ENCODE measurements at regions not wholly inside any gene's neighbourhood (a gene's known extent, or its start where the extent isn't known, plus 50 kb on each side); places are given as distances from the start of the nearest gene placed in this dataset.

- Histone ChIP-seq H3K9me3 (no peaks in the 10 kb centered on the region), H3K9me2 (no peaks in the 10 kb centered on the region), H3K79me2 (ENCODE audit: insufficient read depth) (no peaks in the 10 kb centered on the region), H3K4me2 (no peak overlapping the region), H4K20me1 (ENCODE audit: insufficient read depth) (no peaks in the 10 kb centered on the region), H3K4me3 (ENCODE audit: low read depth in 2 of 2, low read length in 1 of 2) (no peak overlapping the region), H3K27ac (ENCODE audit: low read depth in 2 of 2, low read length in 1 of 2) (no peak overlapping the region), H3K9ac (no peak overlapping the region), H3K4me1 (ENCODE audit: control insufficient read depth in 1 of 2, insufficient read depth in 2 of 2, low read depth in 1 of 2, low read length in 1 of 2) (no peaks in the 10 kb centered on the region; a peak in 1 of 4 replicates), H3K27me3 (ENCODE audit: insufficient read depth) (no peaks in the 10 kb centered on the region), H3F3A (replicated peaks; ENCODE audit: insufficient read depth) (no peaks in the 10 kb centered on the region), H2AFZ (ENCODE audit: low read depth) (no peak overlapping the region), H3K36me3 (replicated peaks in 1 of 2; ENCODE audit: control insufficient read depth in 1 of 2, insufficient read depth in 2 of 2, low read length in 1 of 2) (no peaks in the 10 kb centered on the region)
- no peak for TF ChIP-seq FOSL2 (IDR thresholded peaks at IDR 0.05; ENCODE audit: borderline replicate concordance, low read depth)
- TF ChIP-seq, protein P1, sequence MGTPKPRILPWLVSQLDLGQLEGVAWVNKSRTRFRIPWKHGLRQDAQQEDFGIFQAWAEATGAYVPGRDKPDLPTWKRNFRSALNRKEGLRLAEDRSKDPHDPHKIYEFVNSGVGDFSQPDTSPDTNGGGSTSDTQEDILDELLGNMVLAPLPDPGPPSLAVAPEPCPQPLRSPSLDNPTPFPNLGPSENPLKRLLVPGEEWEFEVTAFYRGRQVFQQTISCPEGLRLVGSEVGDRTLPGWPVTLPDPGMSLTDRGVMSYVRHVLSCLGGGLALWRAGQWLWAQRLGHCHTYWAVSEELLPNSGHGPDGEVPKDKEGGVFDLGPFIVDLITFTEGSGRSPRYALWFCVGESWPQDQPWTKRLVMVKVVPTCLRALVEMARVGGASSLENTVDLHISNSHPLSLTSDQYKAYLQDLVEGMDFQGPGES (IDR thresholded peaks at IDR 0.05; ENCODE audit: low read depth, low read length) = no peak
- TF ChIP-seq TCF12 (IDR thresholded peaks at IDR 0.05) = no peak
- no peak for TF ChIP-seq POLR2AphosphoS5 (IDR thresholded peaks at IDR 0.05; ENCODE audit: low read depth, low read length)
- TF ChIP-seq USF2 (IDR thresholded peaks at IDR 0.05; ENCODE audit: borderline replicate concordance, low read depth, low read length) = no peak
- no peak for TF ChIP-seq NRF1 (IDR thresholded peaks at IDR 0.05; ENCODE audit: low read depth, low read length)
- no peak for TF ChIP-seq TAF1 (IDR thresholded peaks at IDR 0.05; ENCODE audit: borderline replicate concordance, low read depth, low read length)
- TF ChIP-seq REST (IDR thresholded peaks at IDR 0.05; ENCODE audit: low read depth, low read length) = no peak
- no peak for TF ChIP-seq TEAD4 (IDR thresholded peaks at IDR 0.05; ENCODE audit: borderline replicate concordance, insufficient read depth)
- TF ChIP-seq SMC3 (IDR thresholded peaks at IDR 0.05; ENCODE audit: low read depth, low read length) = no peak
- CTCF ChIA-PET = no interaction called here
- no peak for DNase-seq
- WGBS (ENCODE audit: low lambda C conversion rate) = 62% methylated on average over 7 of the region's 7 CpGs
- POLR2A ChIA-PET = no interaction called here
These were observed 164.1 kb upstream of the MAP2 start for GRCh38 chr2:209259767-209260166.

GRCh38 chr2:209260281-209260680, 163.6 kb upstream of the MAP2 start:
- Histone ChIP-seq H3K4me2 (no peak overlapping the region), H3K9me2 (no peaks in the 10 kb centered on the region), H3K79me2 (ENCODE audit: insufficient read depth) (no peaks in the 10 kb centered on the region), H4K20me1 (ENCODE audit: insufficient read depth) (no peaks in the 10 kb centered on the region), H3F3A (replicated peaks; ENCODE audit: insufficient read depth) (no peaks in the 10 kb centered on the region), H3K27me3 (ENCODE audit: insufficient read depth) (no peaks in the 10 kb centered on the region), H3K9me3 (no peaks in the 10 kb centered on the region), H2AFZ (ENCODE audit: low read depth) (no peak overlapping the region), H3K27ac (ENCODE audit: low read depth in 2 of 2, low read length in 1 of 2) (no peak overlapping the region), H3K4me3 (ENCODE audit: low read depth in 2 of 2, low read length in 1 of 2) (no peak overlapping the region), H3K4me1 (ENCODE audit: control insufficient read depth in 1 of 2, insufficient read depth in 2 of 2, low read depth in 1 of 2, low read length in 1 of 2) (no peaks in the 10 kb centered on the region; a peak in 1 of 4 replicates), H3K9ac (no peak overlapping the region), H3K36me3 (replicated peaks in 1 of 2; ENCODE audit: control insufficient read depth in 1 of 2, insufficient read depth in 2 of 2, low read length in 1 of 2) (no peaks in the 10 kb centered on the region)
- ChIA-PET POLR2A (no interaction called here), CTCF (interaction anchor here (0.7 kb wide), 1 partner anchor 935 kb away, joined by 3 read pairs; no protein-coding TSS in a partner anchor)
- WGBS (ENCODE audit: low lambda C conversion rate) = 77% methylated on average over 5 of the region's 5 CpGs
- DNase-seq = no peak
- TF ChIP-seq FOSL2 (IDR thresholded peaks at IDR 0.05; ENCODE audit: borderline replicate concordance, low read depth) (no peak), NRF1 (IDR thresholded peaks at IDR 0.05; ENCODE audit: low read depth, low read length) (no peak), EZH2phosphoT487 (IDR thresholded peaks at IDR 0.05; ENCODE audit: borderline replicate concordance, low read depth) (no peak), RCOR1 (IDR thresholded peaks at IDR 0.05; ENCODE audit: low read length) (no peak), PBX3 (IDR thresholded peaks at IDR 0.05) (no peak), RAD21 (IDR thresholded peaks at IDR 0.05; ENCODE audit: low read length) (no peak), POLR2AphosphoS5 (IDR thresholded peaks at IDR 0.05; ENCODE audit: low read depth, low read length) (no peak), NFIC (IDR thresholded peaks at IDR 0.05; ENCODE audit: borderline replicate concordance) (no peak), FOXJ3 (CRISPR knock-in tag; IDR thresholded peaks at IDR 0.05) (no peak)
- TF ChIP-seq, protein P2, sequence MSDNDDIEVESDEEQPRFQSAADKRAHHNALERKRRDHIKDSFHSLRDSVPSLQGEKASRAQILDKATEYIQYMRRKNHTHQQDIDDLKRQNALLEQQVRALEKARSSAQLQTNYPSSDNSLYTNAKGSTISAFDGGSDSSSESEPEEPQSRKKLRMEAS (IDR thresholded peaks at IDR 0.05; ENCODE audit: low read depth) = no peak
- TF ChIP-seq, protein P3, sequence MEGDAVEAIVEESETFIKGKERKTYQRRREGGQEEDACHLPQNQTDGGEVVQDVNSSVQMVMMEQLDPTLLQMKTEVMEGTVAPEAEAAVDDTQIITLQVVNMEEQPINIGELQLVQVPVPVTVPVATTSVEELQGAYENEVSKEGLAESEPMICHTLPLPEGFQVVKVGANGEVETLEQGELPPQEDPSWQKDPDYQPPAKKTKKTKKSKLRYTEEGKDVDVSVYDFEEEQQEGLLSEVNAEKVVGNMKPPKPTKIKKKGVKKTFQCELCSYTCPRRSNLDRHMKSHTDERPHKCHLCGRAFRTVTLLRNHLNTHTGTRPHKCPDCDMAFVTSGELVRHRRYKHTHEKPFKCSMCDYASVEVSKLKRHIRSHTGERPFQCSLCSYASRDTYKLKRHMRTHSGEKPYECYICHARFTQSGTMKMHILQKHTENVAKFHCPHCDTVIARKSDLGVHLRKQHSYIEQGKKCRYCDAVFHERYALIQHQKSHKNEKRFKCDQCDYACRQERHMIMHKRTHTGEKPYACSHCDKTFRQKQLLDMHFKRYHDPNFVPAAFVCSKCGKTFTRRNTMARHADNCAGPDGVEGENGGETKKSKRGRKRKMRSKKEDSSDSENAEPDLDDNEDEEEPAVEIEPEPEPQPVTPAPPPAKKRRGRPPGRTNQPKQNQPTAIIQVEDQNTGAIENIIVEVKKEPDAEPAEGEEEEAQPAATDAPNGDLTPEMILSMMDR (IDR thresholded peaks at IDR 0.05) = no peak

Data from SK-N-SH (cell line).